ENCODE measurements at regions not wholly inside any gene's neighbourhood (a gene's known extent, or its start where the extent isn't known, plus 50 kb on each side); places are given as distances from the start of the nearest gene placed in this dataset.

- TF ChIP-seq CTCF (IDR thresholded peaks at IDR 0.05) (no peak), POLR2A (IDR thresholded peaks at IDR 0.05) (no peak)
These were observed 745.5 kb downstream of the NR2F2 start for GRCh38 chr15:97076011-97076410.
